ENCODE measurements at regions not wholly inside any gene's neighbourhood (a gene's known extent, or its start where the extent isn't known, plus 50 kb on each side); places are given as distances from the start of the nearest gene placed in this dataset.

DNA sequence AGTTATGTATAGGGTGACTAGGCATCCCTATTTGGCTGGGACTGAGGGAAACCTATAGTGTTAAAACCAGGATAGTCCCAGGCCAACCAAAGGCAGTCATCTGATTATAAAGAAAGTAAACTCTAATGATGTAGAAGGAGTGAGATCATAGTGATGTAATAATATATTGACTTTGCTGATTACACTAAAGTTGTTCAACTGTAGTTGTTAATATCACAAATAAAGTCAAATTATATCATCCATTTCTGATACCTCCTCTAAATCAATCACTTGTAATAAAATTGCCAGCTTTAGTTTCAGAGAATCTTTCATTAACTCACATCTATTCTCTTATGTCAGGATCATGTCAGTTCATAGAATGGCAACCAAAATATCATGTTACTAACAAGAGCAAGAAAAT is 98.6 kb downstream of the FOXB1 start:
- TF ChIP-seq, protein P1, sequence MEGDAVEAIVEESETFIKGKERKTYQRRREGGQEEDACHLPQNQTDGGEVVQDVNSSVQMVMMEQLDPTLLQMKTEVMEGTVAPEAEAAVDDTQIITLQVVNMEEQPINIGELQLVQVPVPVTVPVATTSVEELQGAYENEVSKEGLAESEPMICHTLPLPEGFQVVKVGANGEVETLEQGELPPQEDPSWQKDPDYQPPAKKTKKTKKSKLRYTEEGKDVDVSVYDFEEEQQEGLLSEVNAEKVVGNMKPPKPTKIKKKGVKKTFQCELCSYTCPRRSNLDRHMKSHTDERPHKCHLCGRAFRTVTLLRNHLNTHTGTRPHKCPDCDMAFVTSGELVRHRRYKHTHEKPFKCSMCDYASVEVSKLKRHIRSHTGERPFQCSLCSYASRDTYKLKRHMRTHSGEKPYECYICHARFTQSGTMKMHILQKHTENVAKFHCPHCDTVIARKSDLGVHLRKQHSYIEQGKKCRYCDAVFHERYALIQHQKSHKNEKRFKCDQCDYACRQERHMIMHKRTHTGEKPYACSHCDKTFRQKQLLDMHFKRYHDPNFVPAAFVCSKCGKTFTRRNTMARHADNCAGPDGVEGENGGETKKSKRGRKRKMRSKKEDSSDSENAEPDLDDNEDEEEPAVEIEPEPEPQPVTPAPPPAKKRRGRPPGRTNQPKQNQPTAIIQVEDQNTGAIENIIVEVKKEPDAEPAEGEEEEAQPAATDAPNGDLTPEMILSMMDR (IDR thresholded peaks at IDR 0.05) = no peak
- TF ChIP-seq POLR2A (IDR thresholded peaks at IDR 0.05) = no peak
